ENCODE measurements at regions not wholly inside any gene's neighbourhood (a gene's known extent, or its start where the extent isn't known, plus 50 kb on each side); places are given as distances from the start of the nearest gene placed in this dataset.

DNA sequence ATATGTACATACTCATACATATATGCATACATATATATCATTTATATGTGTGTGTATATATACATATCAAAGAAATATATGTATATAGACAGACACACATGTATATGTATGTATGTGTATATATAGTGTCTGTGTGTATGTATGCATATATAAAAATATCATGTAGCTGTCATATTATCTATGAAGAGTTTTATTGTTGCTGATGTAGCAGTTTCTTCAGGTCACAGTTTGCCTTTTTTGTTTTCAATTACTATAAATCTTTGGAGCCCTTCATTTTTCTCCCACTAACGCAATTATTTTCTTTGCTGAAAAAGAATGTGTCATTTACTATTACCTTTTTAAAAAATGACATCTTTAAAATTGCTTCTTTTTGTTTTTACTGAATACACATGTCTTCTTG is 904.5 kb downstream of the PLA2G4A start:
- no peak for TF ChIP-seq POLR2A (IDR thresholded peaks at IDR 0.05)
- TF ChIP-seq, protein P1, sequence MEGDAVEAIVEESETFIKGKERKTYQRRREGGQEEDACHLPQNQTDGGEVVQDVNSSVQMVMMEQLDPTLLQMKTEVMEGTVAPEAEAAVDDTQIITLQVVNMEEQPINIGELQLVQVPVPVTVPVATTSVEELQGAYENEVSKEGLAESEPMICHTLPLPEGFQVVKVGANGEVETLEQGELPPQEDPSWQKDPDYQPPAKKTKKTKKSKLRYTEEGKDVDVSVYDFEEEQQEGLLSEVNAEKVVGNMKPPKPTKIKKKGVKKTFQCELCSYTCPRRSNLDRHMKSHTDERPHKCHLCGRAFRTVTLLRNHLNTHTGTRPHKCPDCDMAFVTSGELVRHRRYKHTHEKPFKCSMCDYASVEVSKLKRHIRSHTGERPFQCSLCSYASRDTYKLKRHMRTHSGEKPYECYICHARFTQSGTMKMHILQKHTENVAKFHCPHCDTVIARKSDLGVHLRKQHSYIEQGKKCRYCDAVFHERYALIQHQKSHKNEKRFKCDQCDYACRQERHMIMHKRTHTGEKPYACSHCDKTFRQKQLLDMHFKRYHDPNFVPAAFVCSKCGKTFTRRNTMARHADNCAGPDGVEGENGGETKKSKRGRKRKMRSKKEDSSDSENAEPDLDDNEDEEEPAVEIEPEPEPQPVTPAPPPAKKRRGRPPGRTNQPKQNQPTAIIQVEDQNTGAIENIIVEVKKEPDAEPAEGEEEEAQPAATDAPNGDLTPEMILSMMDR (IDR thresholded peaks at IDR 0.05): no peak

Measured in body of pancreas (tissue), 4 donors.